ELF-1 (cell line): ENCODE measurements at regions not wholly inside any gene's neighbourhood (a gene's known extent, or its start where the extent isn't known, plus 50 kb on each side); places are given as distances from the start of the nearest gene placed in this dataset.

Source experiments
- DNase-seq: peaks from one replicate; pipeline ENCODE4 v3.0.0-alpha.2; 2016; ENCODE audit warnings: low read depth, low spot score

- no peak for DNase-seq
Observed at GRCh38 chr9:115941561-115942315, 211.9 kb upstream of the PAPPA start.

GRCh38 chr9:115943431-115944165 lies 210.0 kb upstream of the PAPPA start:
- no peak for DNase-seq

GRCh38 chr9:115944166-115944948 lies 209.2 kb upstream of the PAPPA start:
- peak; percentile 45 for DNase-seq

- DNase-seq: peak; percentile 16
Observed at GRCh38 chr9:115945009-115945431, 208.6 kb upstream of the PAPPA start.

- DNase-seq: no peak
Observed at GRCh38 chr9:115946530-115946929, 207.1 kb upstream of the PAPPA start.

GRCh38 chr9:115951977-115952376 lies 201.6 kb upstream of the PAPPA start:
- DNase-seq: no peak

- DNase-seq: no peak
Observed at GRCh38 chr9:115952430-115953292, 200.9 kb upstream of the PAPPA start.

- DNase-seq: no peak
Observed at GRCh38 chr9:115956371-115956770, 197.2 kb upstream of the PAPPA start.

- DNase-seq: no peak
Observed at GRCh38 chr9:115957585-115957984, 196.0 kb upstream of the PAPPA start.

- DNase-seq: no peak
Observed at GRCh38 chr9:115964710-115965347, 188.8 kb upstream of the PAPPA start.

- no peak for DNase-seq
Observed at GRCh38 chr9:115966660-115967059, 186.9 kb upstream of the PAPPA start.

GRCh38 chr9:115969096-115969495 lies 184.5 kb upstream of the PAPPA start:
- no peak for DNase-seq

GRCh38 chr9:115972362-115972761 lies 181.2 kb upstream of the PAPPA start:
- DNase-seq: no peak

GRCh38 chr9:115972843-115973595 lies 180.6 kb upstream of the PAPPA start:
- no peak for DNase-seq

GRCh38 chr9:115976781-115977180 lies 176.8 kb upstream of the PAPPA start:
- DNase-seq: no peak

GRCh38 chr9:115978091-115978490 lies 175.5 kb upstream of the PAPPA start:
- DNase-seq: no peak

- DNase-seq: no peak
Observed at GRCh38 chr9:115978659-115979096, 174.9 kb upstream of the PAPPA start.

- DNase-seq: no peak
Observed at GRCh38 chr9:115980054-115980453, 173.5 kb upstream of the PAPPA start.

- no peak for DNase-seq
Observed at GRCh38 chr9:115980502-115980901, 173.1 kb upstream of the PAPPA start.

- DNase-seq: no peak
Observed at GRCh38 chr9:115980976-115981375, 172.6 kb upstream of the PAPPA start.
